ENCODE measurements at regions not wholly inside any gene's neighbourhood (a gene's known extent, or its start where the extent isn't known, plus 50 kb on each side); places are given as distances from the start of the nearest gene placed in this dataset.

- H3K9me3 Mint-ChIP-seq: peaks cover 24% of the 10 kb centered on the region
- no peak overlapping the region for H3K27ac Mint-ChIP-seq
- H3K27me3 Mint-ChIP-seq: no peaks in the 10 kb centered on the region
- H3K4me3 Mint-ChIP-seq: no peak overlapping the region
- ATAC-seq (no peak), DNase-seq (ENCODE audit: low spot score) (no peak)
- no peaks in the 10 kb centered on the region for H3K4me1 Mint-ChIP-seq (ENCODE audit: low read depth in 2 of 2)
- no peaks in the 10 kb centered on the region for H3K36me3 Mint-ChIP-seq
These were observed 483.4 kb downstream of the LRFN5 start for GRCh38 chr14:42090122-42090521.

- Mint-ChIP-seq H3K4me1 (ENCODE audit: low read depth in 2 of 2) (no peaks in the 10 kb centered on the region), H3K36me3 (peaks cover 4% of the 10 kb centered on the region), H3K4me3 (no peak overlapping the region), H3K9me3 (peaks cover 16% of the 10 kb centered on the region), H3K27me3 (no peaks in the 10 kb centered on the region), H3K27ac (no peak overlapping the region)
- ATAC-seq: no peak
- DNase-seq (ENCODE audit: low spot score): no peak
These were observed 473.2 kb downstream of the LRFN5 start for GRCh38 chr14:42079911-42080310.

- Mint-ChIP-seq H3K27me3 (no peaks in the 10 kb centered on the region), H3K9me3 (peaks cover 12% of the 10 kb centered on the region), H3K27ac (no peak overlapping the region), H3K36me3 (peaks cover 4% of the 10 kb centered on the region), H3K4me3 (no peak overlapping the region), H3K4me1 (ENCODE audit: low read depth in 2 of 2) (no peaks in the 10 kb centered on the region)
- ATAC-seq: no peak
- DNase-seq (ENCODE audit: low spot score): no peak
These were observed 471.7 kb downstream of the LRFN5 start for GRCh38 chr14:42078345-42078744.

GRCh38 chr14:42070031-42070430, 463.4 kb downstream of the LRFN5 start:
- ATAC-seq: no peak
- H3K27me3 Mint-ChIP-seq: no peaks in the 10 kb centered on the region
- DNase-seq (ENCODE audit: low spot score): no peak
- no peaks in the 10 kb centered on the region for H3K4me1 Mint-ChIP-seq (ENCODE audit: low read depth in 2 of 2)
- no peak overlapping the region for H3K27ac Mint-ChIP-seq
- no peak overlapping the region for H3K4me3 Mint-ChIP-seq
- H3K9me3 Mint-ChIP-seq: peaks cover 24% of the 10 kb centered on the region
- H3K36me3 Mint-ChIP-seq: no peaks in the 10 kb centered on the region

GRCh38 chr14:42057111-42057510, 450.4 kb downstream of the LRFN5 start:
- Mint-ChIP-seq H3K9me3 (peaks cover 12% of the 10 kb centered on the region), H3K4me1 (ENCODE audit: low read depth in 2 of 2) (no peaks in the 10 kb centered on the region), H3K27ac (no peak overlapping the region), H3K4me3 (no peak overlapping the region), H3K27me3 (no peaks in the 10 kb centered on the region), H3K36me3 (no peaks in the 10 kb centered on the region)
- no peak for ATAC-seq
- DNase-seq (ENCODE audit: low spot score): no peak

GRCh38 chr14:42047421-42048055, 440.9 kb downstream of the LRFN5 start:
- Mint-ChIP-seq H3K9me3 (peaks cover 16% of the 10 kb centered on the region), H3K27me3 (no peaks in the 10 kb centered on the region), H3K36me3 (peaks cover 5% of the 10 kb centered on the region), H3K4me1 (ENCODE audit: low read depth in 2 of 2) (no peaks in the 10 kb centered on the region), H3K4me3 (no peak overlapping the region), H3K27ac (no peak overlapping the region)
- no peak for ATAC-seq
- no peak for DNase-seq (ENCODE audit: low spot score)

- no peak overlapping the region for H3K4me3 Mint-ChIP-seq
- peaks cover 12% of the 10 kb centered on the region for H3K9me3 Mint-ChIP-seq
- no peaks in the 10 kb centered on the region for H3K4me1 Mint-ChIP-seq (ENCODE audit: low read depth in 2 of 2)
- no peak for ATAC-seq
- H3K27ac Mint-ChIP-seq: no peak overlapping the region
- H3K27me3 Mint-ChIP-seq: no peaks in the 10 kb centered on the region
- peaks cover 5% of the 10 kb centered on the region for H3K36me3 Mint-ChIP-seq
- no peak for DNase-seq (ENCODE audit: low spot score)
These were observed 438.7 kb downstream of the LRFN5 start for GRCh38 chr14:42045383-42045782.

GRCh38 chr14:42028607-42029006, 421.9 kb downstream of the LRFN5 start:
- Mint-ChIP-seq H3K27ac (no peak overlapping the region), H3K9me3 (peaks cover 14% of the 10 kb centered on the region), H3K4me3 (no peak overlapping the region), H3K4me1 (ENCODE audit: low read depth in 2 of 2) (no peaks in the 10 kb centered on the region), H3K27me3 (no peaks in the 10 kb centered on the region), H3K36me3 (no peaks in the 10 kb centered on the region)
- ATAC-seq: no peak
- DNase-seq (ENCODE audit: low spot score): no peak

GRCh38 chr14:42027271-42027670, 420.6 kb downstream of the LRFN5 start:
- ATAC-seq: no peak
- Mint-ChIP-seq H3K36me3 (no peaks in the 10 kb centered on the region), H3K27me3 (no peaks in the 10 kb centered on the region), H3K27ac (no peak overlapping the region), H3K9me3 (peaks cover 14% of the 10 kb centered on the region), H3K4me1 (ENCODE audit: low read depth in 2 of 2) (no peaks in the 10 kb centered on the region), H3K4me3 (no peak overlapping the region)
- no peak for DNase-seq (ENCODE audit: low spot score)

GRCh38 chr14:42023452-42023851, 416.8 kb downstream of the LRFN5 start:
- Mint-ChIP-seq H3K9me3 (peaks cover 29% of the 10 kb centered on the region), H3K27ac (no peak overlapping the region), H3K27me3 (no peaks in the 10 kb centered on the region), H3K4me1 (ENCODE audit: low read depth in 2 of 2) (no peaks in the 10 kb centered on the region), H3K36me3 (peaks cover 5% of the 10 kb centered on the region), H3K4me3 (no peak overlapping the region)
- DNase-seq (ENCODE audit: low spot score): no peak
- no peak for ATAC-seq

- ATAC-seq (no peak), DNase-seq (ENCODE audit: low spot score) (no peak)
- H3K36me3 Mint-ChIP-seq: peaks cover 25% of the 10 kb centered on the region
- no peaks in the 10 kb centered on the region for H3K27me3 Mint-ChIP-seq
- H3K27ac Mint-ChIP-seq: no peak overlapping the region
- H3K9me3 Mint-ChIP-seq: peaks cover 24% of the 10 kb centered on the region
- H3K4me3 Mint-ChIP-seq: no peak overlapping the region
- H3K4me1 Mint-ChIP-seq (ENCODE audit: low read depth in 2 of 2): no peaks in the 10 kb centered on the region
These were observed 407.6 kb downstream of the LRFN5 start for GRCh38 chr14:42014301-42014700.

GRCh38 chr14:42013559-42013958, 406.9 kb downstream of the LRFN5 start:
- Mint-ChIP-seq H3K27me3 (no peaks in the 10 kb centered on the region), H3K4me3 (no peak overlapping the region)
- ATAC-seq: no peak

GRCh38 chr14:42013153-42013552, 406.5 kb downstream of the LRFN5 start:
- Mint-ChIP-seq H3K27me3 (no peaks in the 10 kb centered on the region), H3K27ac (no peak overlapping the region), H3K9me3 (peaks cover 21% of the 10 kb centered on the region), H3K4me3 (no peak overlapping the region), H3K36me3 (peaks cover 20% of the 10 kb centered on the region), H3K4me1 (ENCODE audit: low read depth in 2 of 2) (no peaks in the 10 kb centered on the region)
- ATAC-seq: no peak
- no peak for DNase-seq (ENCODE audit: low spot score)

More at GRCh38 chr14:42013559-42013958, 406.9 kb downstream of the LRFN5 start:
- peaks cover 19% of the 10 kb centered on the region for H3K9me3 Mint-ChIP-seq
- peaks cover 20% of the 10 kb centered on the region for H3K36me3 Mint-ChIP-seq
- H3K4me1 Mint-ChIP-seq (ENCODE audit: low read depth in 2 of 2): no peaks in the 10 kb centered on the region
- no peak for DNase-seq (ENCODE audit: low spot score)
- H3K27ac Mint-ChIP-seq: no peak overlapping the region

GRCh38 chr14:42011221-42011620, 404.5 kb downstream of the LRFN5 start:
- DNase-seq (ENCODE audit: low spot score) (no peak), ATAC-seq (no peak)
- peaks cover 15% of the 10 kb centered on the region for H3K9me3 Mint-ChIP-seq
- no peaks in the 10 kb centered on the region for H3K27me3 Mint-ChIP-seq
- no peak overlapping the region for H3K4me3 Mint-ChIP-seq
- H3K4me1 Mint-ChIP-seq (ENCODE audit: low read depth in 2 of 2): no peaks in the 10 kb centered on the region
- H3K27ac Mint-ChIP-seq: no peak overlapping the region
- peaks cover 13% of the 10 kb centered on the region for H3K36me3 Mint-ChIP-seq

GRCh38 chr14:42004321-42004720, 397.6 kb downstream of the LRFN5 start:
- Mint-ChIP-seq H3K36me3 (no peaks in the 10 kb centered on the region), H3K4me3 (no peak overlapping the region), H3K27me3 (no peaks in the 10 kb centered on the region), H3K9me3 (peaks cover 3% of the 10 kb centered on the region), H3K27ac (no peak overlapping the region), H3K4me1 (ENCODE audit: low read depth in 2 of 2) (no peaks in the 10 kb centered on the region)
- ATAC-seq (no peak), DNase-seq (ENCODE audit: low spot score) (no peak)

Data from natural killer cell treated with Interleukin-12 subunit alpha and Interleukin-12 subunit beta and Interleukin-15 and Interleukin-18, amount 100 ng/mL, for 72 hours (primary cell).